SJCRH30 (cell line): ENCODE measurements at regions not wholly inside any gene's neighbourhood (a gene's known extent, or its start where the extent isn't known, plus 50 kb on each side); places are given as distances from the start of the nearest gene placed in this dataset.
A peak's percentile ranks its signal among the peaks of the same experiment; 100 is the strongest.

Experiments used
- DNase-seq, 2 experiments: peaks; one replicate each; pipeline ENCODE4 v3.0.0-alpha.2; 2015 to 2020
- H3K27ac ChIP-seq: fragments of 250-450 bp; sonication (Bioruptor Pico); 2 replicates; pipeline ENCODE4 v1.5.1; 2020; ENCODE audit warnings: mild to moderate bottlenecking, moderate library complexity
- H3K27me3 ChIP-seq: fragments of 250-450 bp; sonication (Bioruptor Pico); 2 replicates; pipeline ENCODE4 v1.5.1; 2020; ENCODE audit warnings: mild to moderate bottlenecking, moderate library complexity
- H3K36me3 ChIP-seq: fragments of 250-450 bp; sonication (Bioruptor Pico); 2 replicates; pipeline ENCODE4 v1.5.1; 2020; ENCODE audit warnings: mild to moderate bottlenecking, moderate library complexity
- H3K4me1 ChIP-seq: fragments of 250-450 bp; sonication (Bioruptor Pico); 2 replicates; pipeline ENCODE4 v1.5.1; 2020; ENCODE audit warnings: mild to moderate bottlenecking, moderate library complexity
- H3K4me3 ChIP-seq: fragments of 250-450 bp; sonication (Bioruptor Pico); 2 replicates; pipeline ENCODE4 v1.5.1; 2020; ENCODE audit warnings: mild to moderate bottlenecking, moderate library complexity
- H3K9me3 ChIP-seq: fragments of 250-450 bp; sonication (Bioruptor Pico); replicated peaks from 2 replicates; pipeline ENCODE4 v1.5.1; 2020; ENCODE audit warnings: mild to moderate bottlenecking, moderate library complexity

GRCh38 chr17:68740555-68741447 is 139.6 kb upstream of the FAM20A start:
- Histone ChIP-seq H3K4me3 (no peak overlapping the region), H3K4me1 (peaks cover 19% of the 10 kb centered on the region), H3K27me3 (no peaks in the 10 kb centered on the region), H3K9me3 (no peaks in the 10 kb centered on the region), H3K27ac (no peak overlapping the region), H3K36me3 (no peaks in the 10 kb centered on the region)
- DNase-seq: peak in 1 of 2 experiments; percentile 22

GRCh38 chr17:68737761-68738443 is 136.7 kb upstream of the FAM20A start:
- no peak overlapping the region for H3K4me3 ChIP-seq
- peaks cover 12% of the 10 kb centered on the region for H3K9me3 ChIP-seq
- H3K27ac ChIP-seq: peak overlapping the region; percentile 43
- no peaks in the 10 kb centered on the region for H3K36me3 ChIP-seq
- no peaks in the 10 kb centered on the region for H3K27me3 ChIP-seq
- peaks cover 27% of the 10 kb centered on the region for H3K4me1 ChIP-seq
- peak in 1 of 2 experiments; percentile 19 for DNase-seq

- Histone ChIP-seq H3K4me1 (peaks cover 32% of the 10 kb centered on the region), H3K36me3 (no peaks in the 10 kb centered on the region), H3K27ac (no peak overlapping the region), H3K27me3 (no peaks in the 10 kb centered on the region), H3K4me3 (no peak overlapping the region), H3K9me3 (peaks cover 14% of the 10 kb centered on the region)
- no peak for DNase-seq
Measured at GRCh38 chr17:68734931-68735330, 133.8 kb upstream of the FAM20A start.

GRCh38 chr17:68734187-68734900 is 133.2 kb upstream of the FAM20A start:
- Histone ChIP-seq H3K36me3 (no peaks in the 10 kb centered on the region), H3K4me1 (peaks cover 32% of the 10 kb centered on the region), H3K27me3 (no peaks in the 10 kb centered on the region), H3K4me3 (no peak overlapping the region), H3K9me3 (peaks cover 14% of the 10 kb centered on the region), H3K27ac (no peak overlapping the region)
- no peak for DNase-seq

- H3K27ac ChIP-seq: no peak overlapping the region
- H3K9me3 ChIP-seq: peaks cover 14% of the 10 kb centered on the region
- H3K36me3 ChIP-seq: no peaks in the 10 kb centered on the region
- peaks cover 32% of the 10 kb centered on the region for H3K4me1 ChIP-seq
- peak; percentile 29 to 31 for DNase-seq
- H3K4me3 ChIP-seq: no peak overlapping the region
- no peaks in the 10 kb centered on the region for H3K27me3 ChIP-seq
Measured at GRCh38 chr17:68733241-68734176, 132.3 kb upstream of the FAM20A start.

GRCh38 chr17:68732301-68732749 is 131.2 kb upstream of the FAM20A start:
- H3K36me3 ChIP-seq: no peaks in the 10 kb centered on the region
- no peak overlapping the region for H3K4me3 ChIP-seq
- H3K4me1 ChIP-seq: peaks cover 22% of the 10 kb centered on the region
- peaks cover 14% of the 10 kb centered on the region for H3K9me3 ChIP-seq
- H3K27ac ChIP-seq: no peak overlapping the region
- DNase-seq: no peak
- H3K27me3 ChIP-seq: no peaks in the 10 kb centered on the region

GRCh38 chr17:68731465-68731864 is 130.3 kb upstream of the FAM20A start:
- no peaks in the 10 kb centered on the region for H3K36me3 ChIP-seq
- H3K9me3 ChIP-seq: peaks cover 14% of the 10 kb centered on the region
- no peak overlapping the region for H3K27ac ChIP-seq
- H3K4me1 ChIP-seq: peaks cover 15% of the 10 kb centered on the region
- H3K4me3 ChIP-seq: no peak overlapping the region
- no peaks in the 10 kb centered on the region for H3K27me3 ChIP-seq
- no peak for DNase-seq

- Histone ChIP-seq H3K36me3 (no peaks in the 10 kb centered on the region), H3K4me1 (no peaks in the 10 kb centered on the region), H3K9me3 (no peaks in the 10 kb centered on the region; the same call in 1 of the 2 replicates), H3K27ac (no peak overlapping the region), H3K4me3 (no peak overlapping the region), H3K27me3 (no peaks in the 10 kb centered on the region)
- DNase-seq: no peak
Measured at GRCh38 chr17:68719431-68719830, 118.3 kb upstream of the FAM20A start.

- H3K4me1 ChIP-seq: no peaks in the 10 kb centered on the region
- no peaks in the 10 kb centered on the region for H3K27me3 ChIP-seq
- DNase-seq: no peak
- no peak overlapping the region for H3K27ac ChIP-seq
- no peak overlapping the region for H3K4me3 ChIP-seq
- no peaks in the 10 kb centered on the region for H3K36me3 ChIP-seq
- H3K9me3 ChIP-seq: no peaks in the 10 kb centered on the region; the same call in 1 of the 2 replicates
Measured at GRCh38 chr17:68718926-68719325, 117.8 kb upstream of the FAM20A start.

GRCh38 chr17:68718465-68718864 is 117.3 kb upstream of the FAM20A start:
- Histone ChIP-seq H3K27me3 (no peaks in the 10 kb centered on the region), H3K4me1 (no peaks in the 10 kb centered on the region), H3K4me3 (no peak overlapping the region), H3K36me3 (no peaks in the 10 kb centered on the region), H3K9me3 (no peaks in the 10 kb centered on the region; the same call in 1 of the 2 replicates), H3K27ac (no peak overlapping the region)
- DNase-seq: no peak

- Histone ChIP-seq H3K27ac (no peak overlapping the region), H3K27me3 (no peaks in the 10 kb centered on the region), H3K36me3 (no peaks in the 10 kb centered on the region), H3K4me1 (peaks cover 7% of the 10 kb centered on the region), H3K4me3 (no peak overlapping the region), H3K9me3 (no peaks in the 10 kb centered on the region)
- DNase-seq: no peak
Measured at GRCh38 chr17:68714676-68715075, 113.5 kb upstream of the FAM20A start.

- no peak for DNase-seq
- H3K27me3 ChIP-seq: no peaks in the 10 kb centered on the region
- no peak overlapping the region for H3K27ac ChIP-seq
- H3K4me1 ChIP-seq: peaks cover 13% of the 10 kb centered on the region
- no peaks in the 10 kb centered on the region for H3K9me3 ChIP-seq
- H3K4me3 ChIP-seq: no peak overlapping the region
- no peaks in the 10 kb centered on the region for H3K36me3 ChIP-seq
Measured at GRCh38 chr17:68711858-68712257, 110.7 kb upstream of the FAM20A start.

- H3K27ac ChIP-seq: no peak overlapping the region
Measured at GRCh38 chr17:68710976-68711375, 109.8 kb upstream of the FAM20A start.

More at GRCh38 chr17:68710976-68711375, 109.8 kb upstream of the FAM20A start:
- DNase-seq: no peak
- Histone ChIP-seq H3K9me3 (no peaks in the 10 kb centered on the region), H3K36me3 (no peaks in the 10 kb centered on the region), H3K4me3 (no peak overlapping the region), H3K27me3 (no peaks in the 10 kb centered on the region), H3K4me1 (peaks cover 22% of the 10 kb centered on the region)
